ENCODE measurements at regions not wholly inside any gene's neighbourhood (a gene's known extent, or its start where the extent isn't known, plus 50 kb on each side); places are given as distances from the start of the nearest gene placed in this dataset.

DNA sequence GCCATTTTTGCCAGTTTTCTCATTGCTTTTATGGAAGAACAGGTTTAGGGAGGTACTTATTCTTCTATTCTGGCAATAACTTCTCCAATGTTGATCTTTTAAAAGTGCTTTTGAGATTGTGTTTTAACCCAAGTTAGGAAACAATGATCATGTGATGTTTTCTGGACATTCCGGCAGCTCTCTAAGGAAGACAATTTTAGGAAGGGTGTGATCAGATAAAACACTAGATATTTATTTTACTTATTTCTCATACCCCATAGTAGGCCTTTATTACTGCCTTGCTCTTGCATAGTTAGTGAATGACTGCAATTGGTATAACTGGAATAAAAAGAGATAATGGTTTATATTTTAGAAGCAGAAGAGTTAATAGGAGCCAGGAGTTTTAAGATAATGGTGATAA is 68.4 kb upstream of the SPATA13 start:
- DNase-seq (ENCODE audit: low read depth), result peak; percentile 16
- no peak for TF ChIP-seq CTCF (IDR thresholded peaks at IDR 0.05; ENCODE audit: insufficient read depth, low read length)
- no peak overlapping the region for H3K4me3 ChIP-seq (ENCODE audit: low read depth, low read length)

DNA sequence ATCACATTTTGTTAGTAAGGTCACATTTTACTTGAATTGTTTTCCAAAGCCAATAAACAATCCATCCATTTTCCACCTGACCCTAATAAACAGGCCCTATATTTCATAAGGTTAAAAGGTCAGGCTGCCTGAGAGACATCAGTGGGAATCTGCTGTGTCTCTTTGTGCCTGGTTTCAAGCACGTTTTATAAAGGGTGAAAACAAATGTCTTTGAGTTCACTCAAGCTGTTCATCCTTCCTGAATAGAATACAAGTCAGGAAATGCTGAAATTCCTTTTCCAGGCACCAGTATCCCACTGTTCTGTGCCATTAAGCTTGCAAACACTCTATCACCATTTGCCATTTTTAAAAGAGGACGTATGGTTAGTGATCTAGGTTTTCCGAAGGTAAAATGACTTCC is 67.5 kb upstream of the SPATA13 start:
- no peak for TF ChIP-seq CTCF (IDR thresholded peaks at IDR 0.05; ENCODE audit: insufficient read depth, low read length)
- no peak for DNase-seq (ENCODE audit: low read depth)
- H3K4me3 ChIP-seq (ENCODE audit: low read depth, low read length), result no peak overlapping the region

GRCh38 chr13:24096659-24097058 is 63.9 kb upstream of the SPATA13 start:
- no peak for TF ChIP-seq CTCF (IDR thresholded peaks at IDR 0.05; ENCODE audit: insufficient read depth, low read length)
- H3K4me3 ChIP-seq (ENCODE audit: low read depth, low read length), result no peak overlapping the region
- no peak for DNase-seq (ENCODE audit: low read depth)

DNA sequence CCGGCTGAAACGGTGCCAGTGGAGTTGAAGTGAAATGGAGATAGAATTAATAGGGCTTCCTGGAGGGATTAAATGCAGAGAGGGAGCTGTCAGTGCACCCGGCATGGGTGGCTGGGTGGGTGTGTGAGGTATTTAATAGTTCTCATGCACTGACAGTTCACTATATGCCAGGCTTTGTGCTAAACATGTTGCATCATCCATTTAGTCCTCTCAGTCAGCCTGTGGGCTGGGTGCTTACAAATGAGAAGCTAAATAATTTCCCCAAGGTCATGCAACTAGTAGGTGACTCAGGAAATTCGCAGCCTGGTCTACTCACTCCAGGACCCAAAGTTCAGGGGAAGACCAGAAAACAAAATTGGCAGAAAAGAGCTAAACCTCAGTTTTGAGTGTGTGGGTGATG is 63.5 kb upstream of the SPATA13 start:
- no peak for TF ChIP-seq CTCF (IDR thresholded peaks at IDR 0.05; ENCODE audit: insufficient read depth, low read length)
- no peak overlapping the region for H3K4me3 ChIP-seq (ENCODE audit: low read depth, low read length)
- DNase-seq (ENCODE audit: low read depth), result peak; percentile 55

- H3K4me3 ChIP-seq (ENCODE audit: low read depth, low read length), result no peak overlapping the region
- no peak for DNase-seq (ENCODE audit: low read depth)
- TF ChIP-seq CTCF (IDR thresholded peaks at IDR 0.05; ENCODE audit: insufficient read depth, low read length), result no peak
These were observed 62.9 kb upstream of the SPATA13 start for GRCh38 chr13:24097667-24098066.

DNA sequence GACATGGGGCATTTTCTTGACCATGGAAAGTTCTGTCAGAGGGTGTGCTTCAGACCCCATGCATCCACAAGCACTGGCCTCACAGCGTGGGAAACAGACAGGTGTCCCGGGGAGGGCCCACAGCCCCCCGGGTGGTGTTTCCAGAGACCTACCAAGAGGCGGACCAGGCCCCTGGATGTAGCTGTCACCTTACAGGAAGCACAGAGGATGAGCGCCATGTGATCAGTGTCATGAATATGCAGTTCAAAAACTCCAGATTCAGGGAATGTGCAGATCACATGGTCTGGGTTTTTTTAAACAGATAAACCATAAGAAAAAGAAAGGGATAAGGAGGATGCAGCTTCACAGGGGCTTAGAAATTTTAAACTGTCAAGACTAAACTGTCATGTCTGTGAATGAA is 61.0 kb upstream of the SPATA13 start:
- H3K4me3 ChIP-seq (ENCODE audit: low read depth, low read length), result no peak overlapping the region
- DNase-seq (ENCODE audit: low read depth), result no peak
- no peak for TF ChIP-seq CTCF (IDR thresholded peaks at IDR 0.05; ENCODE audit: insufficient read depth, low read length)

- H3K4me3 ChIP-seq (ENCODE audit: low read depth, low read length), result no peak overlapping the region
- no peak for DNase-seq (ENCODE audit: low read depth)
- no peak for TF ChIP-seq CTCF (IDR thresholded peaks at IDR 0.05; ENCODE audit: insufficient read depth, low read length)
These were observed 60.3 kb upstream of the SPATA13 start for GRCh38 chr13:24100188-24100587.

Measured in fibroblast of the aortic adventitia (primary cell).